ENCODE measurements at regions not wholly inside any gene's neighbourhood (a gene's known extent, or its start where the extent isn't known, plus 50 kb on each side); places are given as distances from the start of the nearest gene placed in this dataset.

GRCh38 chr16:59274141-59274540 lies 540.0 kb upstream of the GOT2 start:
- Histone ChIP-seq H3K27ac (ENCODE audit: low read length) (no peak overlapping the region), H4K20me1 (ENCODE audit: low read length) (no peaks in the 10 kb centered on the region), H3K9me3 (ENCODE audit: low read length) (no peaks in the 10 kb centered on the region), H3K4me1 (ENCODE audit: insufficient read depth, low read length) (no peaks in the 10 kb centered on the region), H3K27me3 (ENCODE audit: low read length) (peaks cover 4% of the 10 kb centered on the region; the same call in 1 of the 2 replicates), H3K9me2 (replicated peaks; ENCODE audit: low read length) (no peaks in the 10 kb centered on the region), H3K4me2 (ENCODE audit: low read length) (no peak overlapping the region), H2AFZ (ENCODE audit: low read length) (no peak overlapping the region), H3K36me3 (ENCODE audit: low read depth, low read length) (no peaks in the 10 kb centered on the region), H3F3A (ENCODE audit: low read length, unreplicated experiment) (no peaks in the 10 kb centered on the region), H3K79me2 (ENCODE audit: low read length) (no peaks in the 10 kb centered on the region), H3K9ac (ENCODE audit: low read length) (no peak overlapping the region), H3K4me3 (ENCODE audit: low read length) (no peak overlapping the region)
- TF ChIP-seq EZH2 (IDR thresholded peaks at IDR 0.05; ENCODE audit: low read length, unreplicated experiment) (no peak), EZH2phosphoT487 (IDR thresholded peaks at IDR 0.05; ENCODE audit: borderline replicate concordance, low read length) (no peak), CTCF (conservative IDR thresholded peaks at IDR 0.05; ENCODE audit: low read depth, low read length) (no peak)
- DNase-seq = no peak
- no peak for ATAC-seq
- CTCF ChIA-PET = no interaction called here
- no TSS peak for BruUV-seq (replicated peaks)
- intact Hi-C loops (cut with micrococcal nuclease) = no loop called here
- POLR2A ChIA-PET (ENCODE audit: unreplicated experiment) = no interaction called here

GRCh38 chr16:59263955-59264354 lies 529.8 kb upstream of the GOT2 start:
- Histone ChIP-seq H2AFZ (ENCODE audit: low read length) (no peak overlapping the region), H3F3A (ENCODE audit: low read length, unreplicated experiment) (no peaks in the 10 kb centered on the region), H3K27me3 (ENCODE audit: low read length) (peaks cover 3% of the 10 kb centered on the region; the same call in 1 of the 2 replicates), H3K36me3 (ENCODE audit: low read depth, low read length) (no peaks in the 10 kb centered on the region), H3K9me3 (ENCODE audit: low read length) (no peaks in the 10 kb centered on the region), H3K4me1 (ENCODE audit: insufficient read depth, low read length) (no peaks in the 10 kb centered on the region), H3K4me2 (ENCODE audit: low read length) (no peak overlapping the region), H3K9me2 (replicated peaks; ENCODE audit: low read length) (no peaks in the 10 kb centered on the region), H3K27ac (ENCODE audit: low read length) (no peak overlapping the region), H4K20me1 (ENCODE audit: low read length) (no peaks in the 10 kb centered on the region), H3K79me2 (ENCODE audit: low read length) (no peaks in the 10 kb centered on the region), H3K9ac (ENCODE audit: low read length) (no peak overlapping the region), H3K4me3 (ENCODE audit: low read length) (no peak overlapping the region)
- intact Hi-C loops (cut with micrococcal nuclease) = no loop called here
- POLR2A ChIA-PET (ENCODE audit: unreplicated experiment) = no interaction called here
- CTCF ChIA-PET = no interaction called here
- DNase-seq (no peak), ATAC-seq (no peak)
- no peak for TF ChIP-seq EZH2 (IDR thresholded peaks at IDR 0.05; ENCODE audit: low read length, unreplicated experiment)
- no peak for TF ChIP-seq EZH2phosphoT487 (IDR thresholded peaks at IDR 0.05; ENCODE audit: borderline replicate concordance, low read length)
- no peak for TF ChIP-seq CTCF (conservative IDR thresholded peaks at IDR 0.05; ENCODE audit: low read depth, low read length)
- no TSS peak for BruUV-seq (replicated peaks)

GRCh38 chr16:59260892-59261291 lies 526.8 kb upstream of the GOT2 start:
- POLR2A ChIA-PET (ENCODE audit: unreplicated experiment) = no interaction called here
- intact Hi-C loops (cut with micrococcal nuclease) = no loop called here
- Histone ChIP-seq H3K36me3 (ENCODE audit: low read depth, low read length) (no peaks in the 10 kb centered on the region), H3K9ac (ENCODE audit: low read length) (no peak overlapping the region), H4K20me1 (ENCODE audit: low read length) (no peaks in the 10 kb centered on the region), H3K9me2 (replicated peaks; ENCODE audit: low read length) (no peaks in the 10 kb centered on the region), H3K4me2 (ENCODE audit: low read length) (no peak overlapping the region), H3F3A (ENCODE audit: low read length, unreplicated experiment) (no peaks in the 10 kb centered on the region), H3K9me3 (ENCODE audit: low read length) (no peaks in the 10 kb centered on the region), H3K4me3 (ENCODE audit: low read length) (no peak overlapping the region), H3K79me2 (ENCODE audit: low read length) (no peaks in the 10 kb centered on the region), H2AFZ (ENCODE audit: low read length) (no peak overlapping the region), H3K27me3 (ENCODE audit: low read length) (peaks cover 3% of the 10 kb centered on the region; the same call in 1 of the 2 replicates), H3K4me1 (ENCODE audit: insufficient read depth, low read length) (no peaks in the 10 kb centered on the region), H3K27ac (ENCODE audit: low read length) (no peak overlapping the region)
- DNase-seq (no peak), ATAC-seq (no peak)
- no peak for TF ChIP-seq CTCF (conservative IDR thresholded peaks at IDR 0.05; ENCODE audit: low read depth, low read length)
- TF ChIP-seq EZH2 (IDR thresholded peaks at IDR 0.05; ENCODE audit: low read length, unreplicated experiment) = no peak
- no peak for TF ChIP-seq EZH2phosphoT487 (IDR thresholded peaks at IDR 0.05; ENCODE audit: borderline replicate concordance, low read length)
- CTCF ChIA-PET = no interaction called here
- BruUV-seq (replicated peaks) = no TSS peak

Data from PC-3 (cell line).